Peyer's patch (tissue), 4 donors: ENCODE measurements at regions not wholly inside any gene's neighbourhood (a gene's known extent, or its start where the extent isn't known, plus 50 kb on each side); places are given as distances from the start of the nearest gene placed in this dataset.

Experiments
- DNase-seq, 3 donors: peaks; one replicate each; pipeline ENCODE4 v3.0.0-alpha.2; 2017 to 2019
- H3K27ac ChIP-seq, 4 donors: fragments of 200-600 bp; sonication (generic); one replicate each; pipeline ENCODE4 v1.5.1; 2016 to 2019
- H3K27me3 ChIP-seq, 2 donors: fragments of 200-600 bp; sonication (generic); one replicate each; pipeline ENCODE4 v1.5.1; 2019
- H3K36me3 ChIP-seq, 3 donors: fragments of 200-600 bp; sonication (generic); one replicate each; pipeline ENCODE4 v1.5.1; 2016 to 2019
- H3K4me1 ChIP-seq, 4 donors: fragments of 200-600 bp; sonication (generic); one replicate each; pipeline ENCODE4 v1.5.1; 2016 to 2019
- H3K4me3 ChIP-seq, 4 donors: fragments of 200-600 bp; sonication (generic); 1 replicate in 3 of 4; 2 replicates in 1 of 4; pipeline ENCODE4 v1.5.1; 2016 to 2019; ENCODE audit warnings: mild to moderate bottlenecking in 1 of 4
- H3K9me3 ChIP-seq, 4 donors: fragments of 200-600 bp; sonication (generic); one replicate each; pipeline ENCODE4 v1.5.1; 2016 to 2019; ENCODE audit warnings: mild to moderate bottlenecking in 1 of 4
- POLR2A ChIP-seq, 2 donors: fragments of 450-650 bp; IDR thresholded peaks; one replicate each; pipeline ENCODE4 v1.5.1; 2017; ENCODE audit warnings: antibody characterized with exemption in 2 of 2, mild to moderate bottlenecking in 2 of 2, moderate library complexity in 2 of 2
- TF ChIP-seq, protein P1 (sequence below), 6 experiments: fragments of 450-650 bp in 4 of 6; fragments of 200-600 bp in 2 of 6; sonication (generic) in 1 of 6; IDR thresholded peaks; one replicate each; pipeline ENCODE4 v1.5.1; 2017 to 2019; ENCODE audit warnings: antibody characterized with exemption in 6 of 6, mild to moderate bottlenecking in 3 of 6, moderate library complexity in 1 of 6

DNA sequence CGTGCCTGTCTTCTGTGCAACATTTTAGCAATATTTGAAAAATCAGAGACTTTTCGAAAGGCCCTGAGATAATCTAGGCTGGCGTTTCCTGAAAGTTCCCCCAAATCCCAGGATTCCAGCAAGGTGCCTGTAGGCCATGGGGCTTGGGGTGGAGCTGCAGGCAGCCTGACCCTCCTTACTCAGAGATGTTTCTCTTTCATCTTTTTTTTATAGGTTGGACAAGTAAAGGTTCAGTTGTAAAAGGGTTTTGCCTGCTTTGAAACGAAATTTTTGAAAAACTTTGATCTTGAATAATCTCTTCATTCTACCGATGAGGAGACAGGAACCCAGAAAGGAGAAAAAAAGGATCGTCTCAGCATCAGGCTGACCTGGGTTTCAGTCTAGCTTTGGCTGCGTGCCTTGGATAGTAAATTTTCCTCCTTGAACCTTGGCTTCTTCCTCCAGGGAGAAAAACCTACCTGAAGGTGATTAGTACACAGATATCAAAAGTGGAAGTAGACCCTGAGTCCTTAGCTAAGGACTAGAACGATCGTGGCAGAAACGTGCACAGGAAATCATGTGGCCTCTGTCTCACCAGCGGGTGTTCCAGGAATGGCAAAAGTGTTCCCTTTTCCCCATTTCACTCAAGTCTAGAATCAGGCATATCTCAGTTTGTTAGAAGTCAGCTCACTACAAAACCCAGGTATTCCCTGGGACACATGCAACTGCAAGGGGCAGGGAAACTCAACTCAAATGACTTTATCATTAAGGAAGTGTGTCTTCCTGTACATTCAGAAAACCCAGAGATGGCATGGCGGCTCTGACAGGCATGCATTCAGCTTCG lies 128.2 kb upstream of the PTPN1 start:
- H3K27ac ChIP-seq = peak overlapping the region in 3 of 4 donors; percentile 62 to 88 (median 85)
- H3K36me3 ChIP-seq = no peaks in the 10 kb centered on the region
- H3K4me3 ChIP-seq = no peak overlapping the region
- peak in 2 of 3 donors; percentile 39 to 73 for DNase-seq
- no peak for TF ChIP-seq POLR2A (IDR thresholded peaks at IDR 0.05)
- TF ChIP-seq, protein P1, sequence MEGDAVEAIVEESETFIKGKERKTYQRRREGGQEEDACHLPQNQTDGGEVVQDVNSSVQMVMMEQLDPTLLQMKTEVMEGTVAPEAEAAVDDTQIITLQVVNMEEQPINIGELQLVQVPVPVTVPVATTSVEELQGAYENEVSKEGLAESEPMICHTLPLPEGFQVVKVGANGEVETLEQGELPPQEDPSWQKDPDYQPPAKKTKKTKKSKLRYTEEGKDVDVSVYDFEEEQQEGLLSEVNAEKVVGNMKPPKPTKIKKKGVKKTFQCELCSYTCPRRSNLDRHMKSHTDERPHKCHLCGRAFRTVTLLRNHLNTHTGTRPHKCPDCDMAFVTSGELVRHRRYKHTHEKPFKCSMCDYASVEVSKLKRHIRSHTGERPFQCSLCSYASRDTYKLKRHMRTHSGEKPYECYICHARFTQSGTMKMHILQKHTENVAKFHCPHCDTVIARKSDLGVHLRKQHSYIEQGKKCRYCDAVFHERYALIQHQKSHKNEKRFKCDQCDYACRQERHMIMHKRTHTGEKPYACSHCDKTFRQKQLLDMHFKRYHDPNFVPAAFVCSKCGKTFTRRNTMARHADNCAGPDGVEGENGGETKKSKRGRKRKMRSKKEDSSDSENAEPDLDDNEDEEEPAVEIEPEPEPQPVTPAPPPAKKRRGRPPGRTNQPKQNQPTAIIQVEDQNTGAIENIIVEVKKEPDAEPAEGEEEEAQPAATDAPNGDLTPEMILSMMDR (IDR thresholded peaks at IDR 0.05) = no peak
- no peaks in the 10 kb centered on the region for H3K9me3 ChIP-seq
- no peaks in the 10 kb centered on the region for H3K27me3 ChIP-seq
- peaks cover 0 to 58% (median 15%) of the 10 kb centered on the region in 4 donors for H3K4me1 ChIP-seq

DNA sequence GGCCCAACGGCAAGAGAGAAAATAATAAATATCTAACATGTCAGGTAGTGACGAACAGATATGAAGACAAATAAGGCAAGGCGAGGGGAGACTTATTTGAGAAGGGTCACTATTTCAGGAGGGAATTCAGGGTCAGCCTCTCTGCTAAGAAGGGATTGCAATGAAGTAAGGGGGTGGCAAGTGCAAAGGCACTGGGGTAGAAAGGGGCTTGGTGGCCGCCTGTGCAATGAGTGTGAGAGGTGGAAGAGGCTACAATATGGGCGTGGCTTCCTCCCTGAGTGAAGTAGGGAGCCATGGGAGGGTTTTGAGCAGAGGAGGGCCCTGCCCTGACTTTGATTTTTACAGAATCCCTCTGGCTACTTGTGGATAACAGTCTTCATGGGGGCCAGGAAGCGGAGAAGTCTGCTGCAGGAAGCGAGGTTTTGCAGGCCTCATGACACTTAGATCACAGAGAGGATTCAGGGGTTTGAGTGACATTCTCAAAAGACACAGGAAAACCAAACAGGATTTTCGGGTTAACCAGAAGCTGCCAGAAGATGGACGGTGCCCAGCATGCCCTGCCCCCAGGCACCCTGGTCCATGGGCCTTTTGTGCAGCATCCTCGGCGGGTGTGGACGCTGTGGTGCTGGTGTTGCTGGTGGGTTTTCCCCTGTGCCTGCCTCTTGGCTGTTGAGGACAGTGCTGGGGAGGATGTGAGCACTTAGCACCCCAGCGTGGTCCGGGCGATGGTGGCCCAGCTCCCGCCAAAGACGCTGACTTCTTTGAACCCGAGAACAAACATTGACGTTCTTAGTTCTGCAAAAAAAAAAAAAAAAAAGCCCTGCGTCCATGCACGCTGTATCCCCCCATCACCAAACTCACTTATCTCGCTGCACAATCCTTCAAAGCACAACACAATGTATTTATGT lies 124.2 kb upstream of the PTPN1 start:
- TF ChIP-seq, protein P1 (IDR thresholded peaks at IDR 0.05) = no peak
- TF ChIP-seq POLR2A (IDR thresholded peaks at IDR 0.05) = no peak
- H3K4me1 ChIP-seq = peaks cover 0 to 58% (median 4%) of the 10 kb centered on the region in 4 donors
- peak in 2 of 3 donors; percentile 37 to 79 for DNase-seq
- H3K27ac ChIP-seq = peak overlapping the region; percentile 2 to 45 (median 29)
- H3K27me3 ChIP-seq = no peaks in the 10 kb centered on the region
- no peaks in the 10 kb centered on the region for H3K9me3 ChIP-seq
- H3K4me3 ChIP-seq = no peak overlapping the region
- no peaks in the 10 kb centered on the region for H3K36me3 ChIP-seq

DNA sequence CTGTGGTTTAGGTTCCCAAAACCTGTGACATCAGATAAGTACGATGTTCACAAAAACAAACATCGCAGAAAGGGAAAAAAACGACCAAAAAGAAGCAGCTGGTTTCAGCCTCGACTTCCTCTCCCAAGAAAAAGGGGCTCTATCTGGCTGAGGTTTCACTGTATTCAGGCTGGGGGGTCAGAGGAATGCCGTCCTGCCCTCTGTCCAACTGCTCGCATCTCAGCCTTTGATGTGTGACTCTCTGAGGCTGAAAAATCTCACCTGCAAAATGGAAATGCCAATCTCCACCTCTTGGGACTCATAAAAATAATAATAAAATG lies 123.6 kb upstream of the PTPN1 start:
- no peaks in the 10 kb centered on the region for H3K27me3 ChIP-seq
- H3K9me3 ChIP-seq = no peaks in the 10 kb centered on the region
- H3K4me3 ChIP-seq = no peak overlapping the region
- no peak for TF ChIP-seq POLR2A (IDR thresholded peaks at IDR 0.05)
- TF ChIP-seq, protein P1 (IDR thresholded peaks at IDR 0.05) = no peak
- no peak for DNase-seq
- H3K4me1 ChIP-seq = peaks cover 0 to 52% (median 4%) of the 10 kb centered on the region in 4 donors
- H3K27ac ChIP-seq = peak overlapping the region in 1 of 4 donors; percentile 20
- H3K36me3 ChIP-seq = no peaks in the 10 kb centered on the region

DNA sequence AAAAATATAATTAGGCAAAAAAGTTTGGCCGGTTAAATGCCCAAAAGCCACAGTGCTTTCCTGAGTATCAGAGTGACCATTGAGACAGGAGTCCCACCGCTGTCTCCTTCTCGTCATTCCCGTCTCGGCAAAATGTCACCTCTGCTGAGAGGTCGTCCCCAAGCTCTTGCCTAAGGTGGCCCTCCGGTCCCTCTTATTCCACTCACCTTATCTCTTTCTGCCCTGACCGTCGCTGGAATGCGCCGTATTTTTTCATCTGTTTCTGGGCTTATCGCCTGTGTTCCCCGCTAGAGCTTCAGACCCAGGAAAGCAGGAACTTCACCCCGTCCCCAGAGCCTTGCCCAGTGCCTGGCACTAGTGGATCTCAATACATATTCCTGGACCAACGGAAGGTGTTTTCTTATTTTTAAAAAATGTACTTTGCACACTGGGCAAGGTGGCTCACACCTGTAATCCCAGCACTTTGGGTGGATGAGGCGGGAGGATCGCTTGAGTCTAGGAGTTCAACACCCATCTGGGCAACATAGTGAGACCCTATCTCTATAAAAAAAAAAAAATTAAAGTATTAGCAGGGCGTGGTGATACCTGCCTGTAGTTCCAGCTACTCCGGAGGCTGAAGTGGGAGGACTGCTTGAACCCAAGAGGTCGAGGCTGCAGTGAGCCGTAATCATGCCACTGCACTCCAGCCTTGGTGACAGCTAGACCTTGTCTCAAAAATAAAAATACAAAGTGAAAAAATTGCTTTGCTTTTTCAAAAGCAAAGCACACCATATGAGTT lies 122.8 kb upstream of the PTPN1 start:
- peaks cover 0 to 46% (median 1%) of the 10 kb centered on the region in 4 donors for H3K4me1 ChIP-seq
- no peak for DNase-seq
- no peaks in the 10 kb centered on the region for H3K9me3 ChIP-seq
- TF ChIP-seq, protein P1 (IDR thresholded peaks at IDR 0.05) = no peak
- TF ChIP-seq POLR2A (IDR thresholded peaks at IDR 0.05) = no peak
- H3K4me3 ChIP-seq = no peak overlapping the region
- no peaks in the 10 kb centered on the region for H3K27me3 ChIP-seq
- peak overlapping the region in 1 of 4 donors; percentile 41 for H3K27ac ChIP-seq
- H3K36me3 ChIP-seq = no peaks in the 10 kb centered on the region

DNA sequence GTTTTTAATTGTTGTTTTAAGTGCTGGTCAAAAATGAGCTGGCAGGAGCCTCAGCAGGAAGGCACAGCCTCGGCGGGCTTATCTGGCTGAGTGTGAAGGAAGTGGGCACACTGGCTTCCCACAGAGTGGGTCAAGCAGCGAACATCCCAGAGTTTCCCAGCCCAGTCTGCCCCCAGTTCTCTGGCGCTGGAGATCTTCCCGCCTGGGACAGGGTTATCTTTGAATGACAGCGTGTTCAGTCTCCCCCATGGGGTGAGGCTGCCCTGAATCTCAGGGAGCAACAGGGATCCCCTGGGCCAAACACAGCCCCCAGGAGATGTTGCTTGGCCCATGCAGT lies 122.2 kb upstream of the PTPN1 start:
- H3K36me3 ChIP-seq = no peaks in the 10 kb centered on the region
- DNase-seq = no peak
- H3K4me1 ChIP-seq = peaks cover 0 to 41% (median 0%) of the 10 kb centered on the region in 4 donors
- no peaks in the 10 kb centered on the region for H3K27me3 ChIP-seq
- no peaks in the 10 kb centered on the region for H3K9me3 ChIP-seq
- TF ChIP-seq POLR2A (IDR thresholded peaks at IDR 0.05) = no peak
- TF ChIP-seq, protein P1 (IDR thresholded peaks at IDR 0.05) = no peak
- H3K4me3 ChIP-seq = no peak overlapping the region
- H3K27ac ChIP-seq = peak overlapping the region in 1 of 4 donors; percentile 41
